ENCODE measurements at regions not wholly inside any gene's neighbourhood (a gene's known extent, or its start where the extent isn't known, plus 50 kb on each side); places are given as distances from the start of the nearest gene placed in this dataset.
"Not testable (repeated sequence)": the region's sequence is repeated elsewhere in the genome, so short reads cannot be mapped to it uniquely, and the experiment has no call there.

DNA sequence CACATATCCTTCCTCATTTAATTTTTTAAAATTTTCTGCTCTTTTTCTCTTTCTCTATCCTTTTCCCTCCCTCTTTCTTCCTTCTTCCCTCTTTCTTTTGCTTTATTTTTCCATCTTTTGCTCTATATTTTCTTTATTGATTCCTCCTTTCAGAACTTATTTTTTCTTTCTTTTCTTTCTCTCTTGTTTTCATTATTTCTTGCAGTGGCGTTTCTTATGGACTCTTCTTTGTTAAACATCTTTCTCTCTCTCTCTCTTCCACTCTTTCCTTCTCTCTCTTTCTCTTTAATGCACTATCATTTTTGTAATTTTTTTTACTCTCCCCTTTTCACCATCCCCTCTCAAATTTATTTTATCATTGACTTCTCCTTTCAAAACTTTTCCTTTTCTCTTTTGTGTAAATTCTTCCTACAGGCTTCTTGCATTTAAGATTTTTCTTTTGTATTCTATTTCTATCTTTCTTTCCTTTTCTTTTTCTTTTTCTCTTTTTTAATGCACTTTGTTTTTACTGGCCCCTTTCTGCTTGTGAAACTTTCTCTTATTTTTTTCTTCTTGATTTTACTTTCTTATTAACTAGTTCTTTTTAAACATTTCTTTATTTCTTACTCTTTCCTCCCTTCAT, 97.0 kb downstream of the RBMX2 start:
- TF ChIP-seq, protein P1, sequence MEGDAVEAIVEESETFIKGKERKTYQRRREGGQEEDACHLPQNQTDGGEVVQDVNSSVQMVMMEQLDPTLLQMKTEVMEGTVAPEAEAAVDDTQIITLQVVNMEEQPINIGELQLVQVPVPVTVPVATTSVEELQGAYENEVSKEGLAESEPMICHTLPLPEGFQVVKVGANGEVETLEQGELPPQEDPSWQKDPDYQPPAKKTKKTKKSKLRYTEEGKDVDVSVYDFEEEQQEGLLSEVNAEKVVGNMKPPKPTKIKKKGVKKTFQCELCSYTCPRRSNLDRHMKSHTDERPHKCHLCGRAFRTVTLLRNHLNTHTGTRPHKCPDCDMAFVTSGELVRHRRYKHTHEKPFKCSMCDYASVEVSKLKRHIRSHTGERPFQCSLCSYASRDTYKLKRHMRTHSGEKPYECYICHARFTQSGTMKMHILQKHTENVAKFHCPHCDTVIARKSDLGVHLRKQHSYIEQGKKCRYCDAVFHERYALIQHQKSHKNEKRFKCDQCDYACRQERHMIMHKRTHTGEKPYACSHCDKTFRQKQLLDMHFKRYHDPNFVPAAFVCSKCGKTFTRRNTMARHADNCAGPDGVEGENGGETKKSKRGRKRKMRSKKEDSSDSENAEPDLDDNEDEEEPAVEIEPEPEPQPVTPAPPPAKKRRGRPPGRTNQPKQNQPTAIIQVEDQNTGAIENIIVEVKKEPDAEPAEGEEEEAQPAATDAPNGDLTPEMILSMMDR (IDR thresholded peaks at IDR 0.05; ENCODE audit: borderline replicate concordance): no peak
- no peak overlapping the region for H3K4me3 ChIP-seq
- intact Hi-C loops (cut with micrococcal nuclease): no loop called here

DNA sequence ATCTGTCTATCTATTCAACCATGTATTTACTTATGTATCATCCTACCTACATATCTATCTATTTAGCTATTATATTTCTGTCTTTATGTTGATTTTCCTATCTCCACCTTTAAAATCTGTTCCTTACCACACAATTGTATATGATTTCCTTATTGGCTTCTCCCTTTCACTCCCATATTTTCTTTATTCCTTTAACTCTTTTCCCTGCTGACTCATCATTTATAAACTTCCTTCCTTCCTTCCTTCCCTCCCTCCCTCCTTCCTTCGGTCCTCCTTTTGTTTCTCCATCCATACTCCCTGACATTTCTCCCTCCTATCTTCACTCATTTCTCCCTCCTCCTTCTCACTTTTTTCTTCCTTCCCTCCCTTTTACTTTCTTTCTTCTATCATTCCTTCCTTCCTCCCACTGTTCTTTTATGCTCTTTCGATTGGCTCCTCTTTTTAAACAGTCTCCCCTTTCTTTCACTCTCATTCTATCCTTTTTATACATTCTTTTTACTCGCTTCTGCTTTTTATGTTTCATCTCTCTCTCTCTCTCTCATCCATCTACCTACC, 100.3 kb downstream of the RBMX2 start:
- TF ChIP-seq, protein P1 (IDR thresholded peaks at IDR 0.05; ENCODE audit: borderline replicate concordance): no peak
- intact Hi-C loops (cut with micrococcal nuclease): no loop called here
- H3K9me3 ChIP-seq (replicated peaks): no peaks in the 10 kb centered on the region
- no peak overlapping the region for H3K4me3 ChIP-seq
- no peaks in the 10 kb centered on the region for H3K36me3 ChIP-seq
- DNase-seq: no peak
- no peak overlapping the region for H3K27ac ChIP-seq (replicated peaks)
- no peaks in the 10 kb centered on the region for H3K4me1 ChIP-seq
- H3K27me3 ChIP-seq (ENCODE audit: low read depth): no peaks in the 10 kb centered on the region

More for the DNA sequence above, 97.0 kb downstream of the RBMX2 start:
- DNase-seq: no peak
- Histone ChIP-seq H3K9me3 (replicated peaks) (no peaks in the 10 kb centered on the region), H3K4me1 (no peaks in the 10 kb centered on the region), H3K36me3 (no peaks in the 10 kb centered on the region), H3K27ac (replicated peaks) (no peak overlapping the region), H3K27me3 (ENCODE audit: low read depth) (no peaks in the 10 kb centered on the region)

DNA sequence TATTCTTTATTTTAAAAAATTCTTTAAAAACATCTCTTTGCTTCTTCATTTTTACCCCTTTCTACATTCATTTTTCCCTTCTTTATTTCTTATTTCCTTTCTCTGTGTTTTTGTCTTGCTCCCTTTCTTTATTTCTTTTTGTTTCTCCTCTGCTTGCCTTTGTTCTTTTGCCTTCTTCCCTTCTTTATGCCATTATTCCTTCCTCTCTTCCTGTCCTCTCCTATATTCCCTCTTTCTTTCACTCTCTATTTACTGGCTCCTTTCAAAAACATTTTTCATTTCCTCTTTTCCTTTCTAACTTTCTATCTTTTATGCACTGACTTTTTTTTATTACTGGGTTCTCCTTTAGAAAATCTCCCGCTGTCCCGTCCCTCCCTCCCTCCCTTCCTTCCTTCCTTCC, 102.2 kb downstream of the RBMX2 start:
- Histone ChIP-seq H3K4me3 (no peak overlapping the region), H3K27ac (replicated peaks) (no peak overlapping the region), H3K9me3 (replicated peaks) (no peaks in the 10 kb centered on the region), H3K36me3 (no peaks in the 10 kb centered on the region), H3K4me1 (no peaks in the 10 kb centered on the region), H3K27me3 (ENCODE audit: low read depth) (no peaks in the 10 kb centered on the region)
- intact Hi-C loops (cut with micrococcal nuclease): no loop called here
- DNase-seq: no peak
- TF ChIP-seq, protein P1 (IDR thresholded peaks at IDR 0.05; ENCODE audit: borderline replicate concordance): no peak

DNA sequence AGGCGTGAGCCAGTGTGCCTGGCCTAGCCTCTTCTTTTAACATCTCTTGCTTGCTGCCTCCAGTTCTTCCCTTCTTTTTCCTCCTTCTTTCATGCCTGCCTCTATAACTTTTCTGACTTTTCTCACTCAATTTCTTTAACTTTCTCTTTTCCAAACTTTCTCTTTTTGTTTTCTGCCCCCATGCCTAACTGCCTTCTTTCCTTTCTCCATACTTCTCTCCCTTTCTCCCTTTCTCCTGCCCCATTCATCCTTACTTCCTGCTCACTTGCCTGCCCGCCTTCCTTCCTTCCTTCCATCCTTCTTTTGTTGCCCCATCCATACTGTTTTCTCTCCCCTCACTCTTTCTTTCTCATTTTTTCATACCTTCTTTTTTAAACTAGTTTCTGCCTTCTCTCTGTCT, 105.2 kb downstream of the RBMX2 start:
- intact Hi-C loops (cut with micrococcal nuclease): no loop called here
- Histone ChIP-seq H3K9me3 (replicated peaks) (no peaks in the 10 kb centered on the region), H3K36me3 (no peaks in the 10 kb centered on the region), H3K27me3 (ENCODE audit: low read depth) (peaks cover 4% of the 10 kb centered on the region), H3K27ac (replicated peaks) (no peak overlapping the region), H3K4me1 (no peaks in the 10 kb centered on the region), H3K4me3 (no peak overlapping the region)
- TF ChIP-seq, protein P1 (IDR thresholded peaks at IDR 0.05; ENCODE audit: borderline replicate concordance): no peak
- no peak for DNase-seq

DNA sequence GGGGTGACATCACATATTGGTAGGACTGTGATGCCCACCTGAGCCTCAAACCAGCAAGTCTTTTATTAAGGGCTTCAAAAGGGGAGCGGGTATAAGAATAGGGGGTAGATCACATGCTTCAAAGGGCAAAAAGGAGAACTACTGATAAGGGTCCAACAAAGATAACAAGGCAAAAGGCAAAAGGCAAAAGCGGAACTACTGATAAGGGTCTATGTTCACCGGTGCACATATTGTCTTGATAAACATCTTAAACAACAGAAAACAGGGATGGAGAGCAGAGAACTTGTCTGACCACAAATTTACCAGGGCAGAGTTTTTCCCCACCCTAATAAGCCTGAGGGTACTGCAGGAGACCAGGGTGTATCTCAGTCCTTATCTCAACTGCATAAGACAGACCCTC, 110.7 kb downstream of the RBMX2 start:
- H3K4me3 ChIP-seq; H3K9me3 ChIP-seq (replicated peaks); H3K27me3 ChIP-seq (ENCODE audit: low read depth); H3K4me1 ChIP-seq; H3K36me3 ChIP-seq; intact Hi-C loops (cut with micrococcal nuclease); DNase-seq; H3K27ac ChIP-seq (replicated peaks): not testable (repeated sequence)

DNA sequence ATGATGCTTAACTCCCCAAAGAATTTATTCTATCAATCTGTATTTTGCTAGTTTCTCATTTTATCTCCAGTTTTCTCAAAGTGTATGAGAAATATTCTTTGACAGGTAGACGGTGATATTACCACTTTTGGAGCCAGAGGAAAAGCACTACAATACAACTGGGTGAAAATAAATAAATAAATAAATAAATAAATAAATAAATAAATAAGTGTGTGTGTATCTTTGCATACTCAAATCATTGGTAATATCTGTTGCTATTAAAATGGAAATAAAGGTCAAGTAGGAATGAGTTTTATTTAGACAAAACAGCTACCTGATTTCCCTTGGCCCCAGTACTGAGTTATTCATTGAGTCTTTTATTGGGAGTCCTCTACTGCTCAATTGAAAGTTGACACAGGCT, 114.3 kb downstream of the RBMX2 start:
- no peaks in the 10 kb centered on the region for H3K36me3 ChIP-seq
- TF ChIP-seq, protein P1 (IDR thresholded peaks at IDR 0.05; ENCODE audit: borderline replicate concordance): no peak
- no peaks in the 10 kb centered on the region for H3K4me1 ChIP-seq
- no peak overlapping the region for H3K4me3 ChIP-seq
- no peak for DNase-seq
- intact Hi-C loops (cut with micrococcal nuclease): no loop called here
- no peaks in the 10 kb centered on the region for H3K27me3 ChIP-seq (ENCODE audit: low read depth)
- H3K27ac ChIP-seq (replicated peaks): no peak overlapping the region
- H3K9me3 ChIP-seq (replicated peaks): no peaks in the 10 kb centered on the region
